Activated CD4-positive, alpha-beta T cell treated with anti-CD3 and anti-CD28 coated beads, Interleukin-2, Interleukin-4, amounts not matched to agents 100 ng/mL and 50 ng/mL, durations not matched to agents 16 hours and 8 hours (primary cell): ENCODE measurements at regions not wholly inside any gene's neighbourhood (a gene's known extent, or its start where the extent isn't known, plus 50 kb on each side); places are given as distances from the start of the nearest gene placed in this dataset.
"Not testable (repeated sequence)": the region's sequence is repeated elsewhere in the genome, so short reads cannot be mapped to it uniquely, and the experiment has no call there.

Experiments used
- DNase-seq: peaks from one replicate; pipeline ENCODE4 v3.0.0-alpha.2; 2020; ENCODE audit warnings: low spot score

GRCh38 chr1:146326863-146327262, 98.0 kb upstream of the NOTCH2NLA start:
- DNase-seq = not testable (repeated sequence)

- not testable (repeated sequence) for DNase-seq
Observed at GRCh38 chr1:146324463-146324862, 95.6 kb upstream of the NOTCH2NLA start.

GRCh38 chr1:146323302-146323701, 94.5 kb upstream of the NOTCH2NLA start:
- DNase-seq = not testable (repeated sequence)

DNA sequence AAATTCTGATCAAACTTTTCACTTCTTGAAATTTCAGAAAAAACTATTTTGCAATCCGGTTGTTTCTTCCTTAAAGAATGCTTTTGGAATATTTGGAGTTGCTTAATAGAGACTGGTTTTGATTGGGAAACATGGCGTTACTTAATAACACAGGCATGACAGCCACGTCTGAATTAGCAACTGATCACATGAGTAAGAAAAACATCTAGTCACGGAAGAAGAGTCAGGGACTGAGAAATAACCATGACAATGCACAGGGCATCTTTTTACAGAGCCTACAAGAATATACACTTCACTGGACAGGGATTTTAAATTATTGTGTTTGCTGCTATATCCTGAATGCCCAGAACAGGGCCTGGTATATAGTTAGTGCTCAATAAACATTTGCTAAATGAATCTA, 94.1 kb upstream of the NOTCH2NLA start:
- DNase-seq = not testable (repeated sequence)

DNA sequence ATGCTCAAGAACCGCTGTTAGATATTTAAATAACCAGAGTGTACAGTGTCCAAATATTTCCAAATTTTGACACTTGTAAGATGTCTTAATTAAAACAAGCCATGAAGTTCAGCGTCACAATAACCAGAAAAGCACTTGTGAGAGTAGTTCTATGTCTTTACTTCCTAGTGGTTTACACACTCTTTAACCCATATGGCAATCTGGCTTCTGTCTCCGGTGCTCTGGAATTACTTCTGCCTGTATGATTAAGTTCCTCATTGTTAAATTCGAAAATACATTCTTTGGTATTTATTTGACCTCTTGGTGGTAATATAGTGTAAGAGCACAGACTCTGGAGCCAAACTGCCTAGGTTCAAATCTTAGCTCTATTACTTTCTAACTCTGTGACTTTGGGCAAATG, 89.9 kb upstream of the NOTCH2NLA start:
- not testable (repeated sequence) for DNase-seq

- not testable (repeated sequence) for DNase-seq
Observed at GRCh38 chr1:146317785-146318184, 89.0 kb upstream of the NOTCH2NLA start.

- not testable (repeated sequence) for DNase-seq
Observed at GRCh38 chr1:146314449-146315246, 85.8 kb upstream of the NOTCH2NLA start.

GRCh38 chr1:146310579-146310978, 81.8 kb upstream of the NOTCH2NLA start:
- DNase-seq = not testable (repeated sequence)

- DNase-seq = not testable (repeated sequence)
Observed at GRCh38 chr1:146309427-146309826, 80.6 kb upstream of the NOTCH2NLA start.

DNA sequence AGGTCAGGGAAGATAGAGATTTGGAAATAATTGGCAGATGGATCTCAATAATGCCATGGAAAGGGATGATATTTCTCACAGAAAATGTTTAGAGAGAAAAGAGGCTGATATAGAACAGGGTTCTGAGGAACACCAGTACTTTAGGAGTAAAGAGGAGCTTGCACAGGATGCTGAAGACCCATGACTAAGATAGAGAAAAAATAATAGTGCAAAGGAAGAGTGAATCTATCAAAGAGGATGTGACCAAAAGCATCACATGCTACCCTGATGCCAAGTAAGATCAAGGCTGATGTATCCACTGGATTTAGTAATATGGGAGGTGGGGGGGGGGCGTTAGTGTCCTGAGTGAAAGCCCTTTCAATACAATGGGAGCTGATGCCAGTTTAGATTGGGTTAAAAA, 80.1 kb upstream of the NOTCH2NLA start:
- not testable (repeated sequence) for DNase-seq

GRCh38 chr1:146308152-146308551, 79.3 kb upstream of the NOTCH2NLA start:
- not testable (repeated sequence) for DNase-seq

DNA sequence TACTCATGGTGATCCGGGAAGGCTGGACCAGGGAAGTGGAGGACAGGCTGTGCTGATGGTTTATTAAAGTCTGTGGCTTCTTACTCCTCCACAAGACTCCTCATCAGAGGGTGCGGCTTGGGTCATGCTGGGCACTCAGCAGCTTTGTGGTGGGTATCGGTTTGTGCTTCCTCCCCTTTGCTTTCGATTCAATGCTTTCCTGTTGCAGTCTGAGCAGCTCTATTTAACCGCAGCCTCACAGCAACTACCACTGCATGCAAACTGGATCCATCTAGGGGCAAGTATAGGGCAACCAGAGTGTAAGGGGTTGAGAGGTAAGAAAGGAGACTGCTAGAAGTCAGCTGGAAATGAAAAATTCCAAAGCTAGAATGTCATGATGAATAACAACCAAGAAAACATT, 78.8 kb upstream of the NOTCH2NLA start:
- DNase-seq = not testable (repeated sequence)

DNA sequence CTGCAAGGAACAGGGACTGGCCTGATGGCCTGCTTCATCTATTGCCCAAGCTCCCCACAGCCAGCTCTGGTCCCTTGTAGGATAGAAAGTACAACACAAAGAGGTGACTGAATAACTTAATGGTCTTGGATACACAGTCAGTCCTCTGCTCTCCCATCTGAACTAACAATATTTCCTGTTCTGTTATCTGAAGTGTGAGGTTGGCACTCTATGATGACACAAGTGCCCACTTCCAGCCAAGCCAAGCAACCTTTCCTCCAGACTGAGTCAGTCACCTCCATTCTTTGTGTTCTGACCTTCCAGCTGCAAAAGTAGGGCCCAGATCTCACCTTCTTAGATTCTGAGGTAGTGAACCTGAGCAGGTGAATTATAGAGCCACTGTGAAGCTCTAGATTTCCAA, 77.8 kb upstream of the NOTCH2NLA start:
- DNase-seq = not testable (repeated sequence)

- not testable (repeated sequence) for DNase-seq
Observed at GRCh38 chr1:146305442-146305841, 76.6 kb upstream of the NOTCH2NLA start.

- DNase-seq = not testable (repeated sequence)
Observed at GRCh38 chr1:146298575-146298897, 69.7 kb upstream of the NOTCH2NLA start.

DNA sequence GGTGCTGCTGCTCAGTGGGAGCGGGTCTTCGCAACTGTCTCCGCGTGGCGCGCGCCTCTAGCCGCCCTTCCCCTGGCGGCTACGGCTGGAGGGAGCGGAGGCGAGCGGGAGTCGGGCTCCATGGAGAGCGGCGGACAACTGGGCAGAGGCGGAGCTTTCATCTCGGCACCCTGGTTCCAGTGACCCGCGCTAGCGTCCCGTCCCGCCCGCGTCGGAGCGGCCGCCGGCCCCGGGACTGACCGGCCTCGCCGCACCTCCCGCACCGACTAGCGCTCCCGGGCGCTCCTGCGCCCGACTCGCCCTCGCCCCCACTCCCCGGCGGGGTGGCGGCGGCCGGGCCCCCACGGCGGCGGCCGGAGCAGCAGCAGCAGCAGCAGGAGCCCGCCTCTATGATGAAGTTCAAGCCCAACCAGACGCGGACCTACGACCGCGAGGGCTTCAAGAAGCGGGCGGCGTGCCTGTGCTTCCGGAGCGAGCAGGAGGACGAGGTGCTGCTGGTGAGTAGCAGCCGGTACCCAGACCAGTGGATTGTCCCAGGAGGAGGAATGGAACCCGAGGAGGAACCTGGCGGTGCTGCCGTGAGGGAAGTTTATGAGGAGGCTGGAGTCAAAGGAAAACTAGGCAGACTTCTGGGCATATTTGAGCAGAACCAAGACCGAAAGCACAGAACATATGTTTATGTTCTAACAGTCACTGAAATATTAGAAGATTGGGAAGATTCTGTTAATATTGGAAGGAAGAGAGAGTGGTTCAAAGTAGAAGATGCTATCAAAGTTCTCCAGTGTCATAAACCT, 69.2 kb upstream of the NOTCH2NLA start:
- not testable (repeated sequence) for DNase-seq

GRCh38 chr1:146292940-146293936, 64.4 kb upstream of the NOTCH2NLA start:
- DNase-seq = not testable (repeated sequence)

- not testable (repeated sequence) for DNase-seq
Observed at GRCh38 chr1:146292424-146292823, 63.6 kb upstream of the NOTCH2NLA start.

- not testable (repeated sequence) for DNase-seq
Observed at GRCh38 chr1:146287881-146288280, 59.1 kb upstream of the NOTCH2NLA start.

- DNase-seq = not testable (repeated sequence)
Observed at GRCh38 chr1:146284760-146285159, 55.9 kb upstream of the NOTCH2NLA start.

DNA sequence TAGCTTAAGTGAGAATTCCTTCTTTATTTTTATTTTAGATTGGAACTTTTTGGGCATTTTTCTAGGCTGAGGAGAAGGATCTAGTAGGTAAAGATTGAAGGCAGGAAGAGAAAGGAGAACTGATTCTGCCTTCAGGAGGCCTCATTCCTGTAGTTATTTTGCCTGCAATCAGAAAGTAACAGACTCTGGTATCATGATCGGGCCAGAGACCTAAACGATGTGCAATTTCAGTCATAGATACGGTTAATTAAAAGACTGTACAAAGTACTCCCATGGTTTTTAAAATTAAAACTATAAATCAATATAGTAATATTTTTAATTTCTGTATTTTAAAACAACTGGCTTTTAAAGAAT, 54.7 kb upstream of the NOTCH2NLA start:
- DNase-seq = not testable (repeated sequence)
